Dendritic cell treated with granulocyte-macrophage colony-stimulating factor and Interleukin-4, amounts not matched to agents 40 ng/mL and 50 ng/mL, for 4 days (primary cell): ENCODE measurements at regions not wholly inside any gene's neighbourhood (a gene's known extent, or its start where the extent isn't known, plus 50 kb on each side); places are given as distances from the start of the nearest gene placed in this dataset.

ENCODE experiments used
- H3K27ac Mint-ChIP-seq: one replicate; pipeline ENCODE4 v1.8.0; 2022; ENCODE audit warnings: mild to moderate bottlenecking, mixed read lengths
- H3K27me3 Mint-ChIP-seq: one replicate; pipeline ENCODE4 v1.8.0; 2022; ENCODE audit warnings: mild to moderate bottlenecking, mixed read lengths
- H3K36me3 Mint-ChIP-seq: one replicate; pipeline ENCODE4 v1.8.0; 2022; ENCODE audit warnings: low read depth, mixed read lengths
- H3K4me1 Mint-ChIP-seq: one replicate; pipeline ENCODE4 v1.8.0; 2022; ENCODE audit warnings: low read depth, mixed read lengths
- H3K4me3 Mint-ChIP-seq: one replicate; pipeline ENCODE4 v1.8.0; 2022; ENCODE audit warnings: mild to moderate bottlenecking, moderate library complexity, mixed read lengths
- H3K9me3 Mint-ChIP-seq: one replicate; pipeline ENCODE4 v1.8.0; 2022; ENCODE audit warnings: mixed read lengths
- intact Hi-C: fragments of 100-400 bp; cut with micrococcal nuclease; formaldehyde crosslinking; loops from one replicate; pipeline ENCODE4 v1.15.0; 2022

GRCh38 chr14:100955201-100955600, 51.7 kb upstream of the RTL1 start:
- H3K4me3 Mint-ChIP-seq, result no peak overlapping the region
- H3K27ac Mint-ChIP-seq, result no peak overlapping the region
- no peaks in the 10 kb centered on the region for H3K4me1 Mint-ChIP-seq
- H3K36me3 Mint-ChIP-seq, result no peaks in the 10 kb centered on the region
- H3K27me3 Mint-ChIP-seq, result peaks cover under 1% of the 10 kb centered on the region
- no peaks in the 10 kb centered on the region for H3K9me3 Mint-ChIP-seq
- intact Hi-C loops, result no loop called here

GRCh38 chr14:100962494-100962893, 59.0 kb upstream of the RTL1 start:
- H3K27ac Mint-ChIP-seq, result no peak overlapping the region
- H3K4me1 Mint-ChIP-seq, result no peaks in the 10 kb centered on the region
- H3K9me3 Mint-ChIP-seq, result no peaks in the 10 kb centered on the region
- intact Hi-C loops, result no loop called here
- H3K36me3 Mint-ChIP-seq, result no peaks in the 10 kb centered on the region
- H3K27me3 Mint-ChIP-seq, result peaks cover 3% of the 10 kb centered on the region
- H3K4me3 Mint-ChIP-seq, result no peak overlapping the region

- Mint-ChIP-seq H3K9me3 (no peaks in the 10 kb centered on the region), H3K36me3 (no peaks in the 10 kb centered on the region), H3K4me3 (no peak overlapping the region), H3K4me1 (no peaks in the 10 kb centered on the region), H3K27ac (no peak overlapping the region), H3K27me3 (peaks cover under 1% of the 10 kb centered on the region)
- intact Hi-C loops, result no loop called here
Measured at GRCh38 chr14:100965296-100965695, 61.8 kb upstream of the RTL1 start.

GRCh38 chr14:100967178-100967577, 63.7 kb upstream of the RTL1 start:
- Mint-ChIP-seq H3K9me3 (no peaks in the 10 kb centered on the region), H3K4me3 (no peak overlapping the region), H3K4me1 (no peaks in the 10 kb centered on the region), H3K27ac (no peak overlapping the region), H3K36me3 (no peaks in the 10 kb centered on the region), H3K27me3 (no peaks in the 10 kb centered on the region)
- intact Hi-C loops, result no loop called here

- H3K27ac Mint-ChIP-seq, result no peak overlapping the region
- H3K27me3 Mint-ChIP-seq, result no peaks in the 10 kb centered on the region
- H3K4me3 Mint-ChIP-seq, result no peak overlapping the region
- intact Hi-C loops, result no loop called here
- no peaks in the 10 kb centered on the region for H3K36me3 Mint-ChIP-seq
- no peaks in the 10 kb centered on the region for H3K4me1 Mint-ChIP-seq
- H3K9me3 Mint-ChIP-seq, result no peaks in the 10 kb centered on the region
Measured at GRCh38 chr14:100967930-100968329, 64.4 kb upstream of the RTL1 start.

- Mint-ChIP-seq H3K4me1 (no peaks in the 10 kb centered on the region), H3K4me3 (no peak overlapping the region), H3K36me3 (no peaks in the 10 kb centered on the region), H3K9me3 (no peaks in the 10 kb centered on the region), H3K27ac (no peak overlapping the region), H3K27me3 (no peaks in the 10 kb centered on the region)
- intact Hi-C loops, result no loop called here
Measured at GRCh38 chr14:100972118-100972897, 68.8 kb upstream of the RTL1 start.

- Mint-ChIP-seq H3K4me1 (no peaks in the 10 kb centered on the region), H3K27ac (no peak overlapping the region), H3K27me3 (no peaks in the 10 kb centered on the region), H3K4me3 (no peak overlapping the region), H3K36me3 (no peaks in the 10 kb centered on the region), H3K9me3 (no peaks in the 10 kb centered on the region)
- intact Hi-C loops, result no loop called here
Measured at GRCh38 chr14:100975671-100976070, 72.1 kb upstream of the RTL1 start.

GRCh38 chr14:100979079-100979478, 75.6 kb upstream of the RTL1 start:
- no peaks in the 10 kb centered on the region for H3K36me3 Mint-ChIP-seq
- H3K27me3 Mint-ChIP-seq, result no peaks in the 10 kb centered on the region
- no peak overlapping the region for H3K4me3 Mint-ChIP-seq
- no peaks in the 10 kb centered on the region for H3K4me1 Mint-ChIP-seq
- H3K9me3 Mint-ChIP-seq, result no peaks in the 10 kb centered on the region
- intact Hi-C loops, result no loop called here
- H3K27ac Mint-ChIP-seq, result no peak overlapping the region

GRCh38 chr14:100979780-100980179, 76.3 kb upstream of the RTL1 start:
- H3K27ac Mint-ChIP-seq, result no peak overlapping the region
- no peaks in the 10 kb centered on the region for H3K27me3 Mint-ChIP-seq
- intact Hi-C loops, result no loop called here
- no peaks in the 10 kb centered on the region for H3K9me3 Mint-ChIP-seq
- H3K4me3 Mint-ChIP-seq, result no peak overlapping the region
- no peaks in the 10 kb centered on the region for H3K4me1 Mint-ChIP-seq
- no peaks in the 10 kb centered on the region for H3K36me3 Mint-ChIP-seq

- intact Hi-C loops, result no loop called here
- Mint-ChIP-seq H3K27me3 (no peaks in the 10 kb centered on the region), H3K4me3 (no peak overlapping the region), H3K9me3 (no peaks in the 10 kb centered on the region), H3K36me3 (no peaks in the 10 kb centered on the region), H3K27ac (no peak overlapping the region), H3K4me1 (no peaks in the 10 kb centered on the region)
Measured at GRCh38 chr14:100980823-100981222, 77.3 kb upstream of the RTL1 start.

GRCh38 chr14:100981809-100982208, 78.3 kb upstream of the RTL1 start:
- intact Hi-C loops, result no loop called here
- H3K9me3 Mint-ChIP-seq, result no peaks in the 10 kb centered on the region
- no peaks in the 10 kb centered on the region for H3K4me1 Mint-ChIP-seq
- no peaks in the 10 kb centered on the region for H3K27me3 Mint-ChIP-seq
- H3K4me3 Mint-ChIP-seq, result no peak overlapping the region
- no peaks in the 10 kb centered on the region for H3K36me3 Mint-ChIP-seq
- no peak overlapping the region for H3K27ac Mint-ChIP-seq

GRCh38 chr14:100982353-100982752, 78.8 kb upstream of the RTL1 start:
- H3K27ac Mint-ChIP-seq, result no peak overlapping the region
- intact Hi-C loops, result no loop called here
- no peaks in the 10 kb centered on the region for H3K36me3 Mint-ChIP-seq
- no peaks in the 10 kb centered on the region for H3K27me3 Mint-ChIP-seq
- H3K4me1 Mint-ChIP-seq, result no peaks in the 10 kb centered on the region
- no peak overlapping the region for H3K4me3 Mint-ChIP-seq
- H3K9me3 Mint-ChIP-seq, result no peaks in the 10 kb centered on the region

GRCh38 chr14:100982762-100983161, 79.2 kb upstream of the RTL1 start:
- no peaks in the 10 kb centered on the region for H3K27me3 Mint-ChIP-seq
- H3K36me3 Mint-ChIP-seq, result no peaks in the 10 kb centered on the region
- H3K9me3 Mint-ChIP-seq, result no peaks in the 10 kb centered on the region

GRCh38 chr14:100983710-100984109, 80.2 kb upstream of the RTL1 start:
- no peak overlapping the region for H3K27ac Mint-ChIP-seq
- H3K4me1 Mint-ChIP-seq, result no peaks in the 10 kb centered on the region
- intact Hi-C loops, result no loop called here
- no peak overlapping the region for H3K4me3 Mint-ChIP-seq
- no peaks in the 10 kb centered on the region for H3K36me3 Mint-ChIP-seq
- H3K27me3 Mint-ChIP-seq, result no peaks in the 10 kb centered on the region
- no peaks in the 10 kb centered on the region for H3K9me3 Mint-ChIP-seq

More at GRCh38 chr14:100982762-100983161, 79.2 kb upstream of the RTL1 start:
- Mint-ChIP-seq H3K4me1 (no peaks in the 10 kb centered on the region), H3K4me3 (no peak overlapping the region), H3K27ac (no peak overlapping the region)
- intact Hi-C loops, result no loop called here

GRCh38 chr14:100988011-100988410, 84.5 kb upstream of the RTL1 start:
- no peaks in the 10 kb centered on the region for H3K27me3 Mint-ChIP-seq
- no peaks in the 10 kb centered on the region for H3K4me1 Mint-ChIP-seq
- no peak overlapping the region for H3K27ac Mint-ChIP-seq
- no peaks in the 10 kb centered on the region for H3K9me3 Mint-ChIP-seq
- intact Hi-C loops, result no loop called here
- no peaks in the 10 kb centered on the region for H3K36me3 Mint-ChIP-seq
- H3K4me3 Mint-ChIP-seq, result no peak overlapping the region
